Frontal cortex (tissue), 3 donors: ENCODE measurements at regions not wholly inside any gene's neighbourhood (a gene's known extent, or its start where the extent isn't known, plus 50 kb on each side); places are given as distances from the start of the nearest gene placed in this dataset.

Experiments used
- DNase-seq, 2 donors: peaks; one replicate each; pipeline ENCODE4 v3.0.0; 2012; ENCODE audit warnings: low spot score in 2 of 2
- FAIRE-seq: peaks from 2 replicates; lab custom pipeline; 2012; peaks lifted over from hg19 to GRCh38; lab: Jason Lieb, UNC
- donor health status: control.
- donor health status: control.
- donor health status: control.

DNA sequence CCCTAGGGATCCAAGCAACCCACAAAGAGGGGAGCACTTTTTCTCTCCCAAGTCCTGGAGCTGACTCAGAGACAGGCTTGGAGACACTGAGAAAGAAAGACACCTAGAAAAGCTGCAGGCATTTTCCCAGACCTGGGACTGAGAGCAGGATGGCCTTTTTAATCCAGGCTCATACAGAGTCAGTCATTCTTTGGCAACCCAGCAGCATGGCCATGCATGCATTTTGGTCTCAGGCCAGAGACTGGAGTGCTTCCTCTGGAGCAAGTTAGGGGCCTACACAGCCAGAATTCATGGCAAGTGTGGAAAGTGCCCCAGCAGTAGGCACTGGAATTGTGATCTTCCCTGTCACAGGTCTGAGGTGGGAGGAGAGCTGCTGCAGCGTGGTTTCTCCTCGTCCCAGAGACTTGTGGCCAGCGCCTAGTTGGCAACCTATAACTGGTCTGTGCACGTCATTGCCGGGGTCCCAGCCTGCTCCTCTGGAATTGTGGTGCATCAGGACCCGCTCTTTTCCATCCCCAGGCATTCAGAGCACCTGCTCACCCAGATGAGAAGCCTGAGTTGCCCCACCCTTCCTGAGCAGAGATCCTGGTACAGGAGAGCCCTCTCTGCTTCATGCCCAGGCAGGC lies 231.9 kb upstream of the RAB6C start:
- no peak for DNase-seq
- no peak for FAIRE-seq

DNA sequence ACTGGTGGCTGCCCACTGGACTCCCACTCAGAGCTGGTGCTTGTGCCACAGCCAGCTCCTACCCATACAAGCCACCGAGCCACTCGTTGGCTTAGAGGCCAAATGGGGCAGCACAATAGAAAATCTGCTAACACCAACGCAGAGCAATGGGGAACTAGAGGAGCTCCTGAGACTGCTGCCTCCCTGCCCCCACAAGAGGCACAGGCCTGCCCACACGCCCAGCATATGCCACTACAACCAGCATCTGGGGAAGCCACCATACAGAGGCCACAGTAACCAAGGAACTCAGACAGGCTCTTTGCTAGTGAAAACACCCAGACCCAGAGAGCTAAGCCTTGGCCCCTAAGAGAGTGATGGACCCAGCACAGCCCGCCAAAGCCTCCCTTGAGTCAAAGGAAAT lies 231.2 kb upstream of the RAB6C start:
- no peak for DNase-seq
- FAIRE-seq, result no peak

DNA sequence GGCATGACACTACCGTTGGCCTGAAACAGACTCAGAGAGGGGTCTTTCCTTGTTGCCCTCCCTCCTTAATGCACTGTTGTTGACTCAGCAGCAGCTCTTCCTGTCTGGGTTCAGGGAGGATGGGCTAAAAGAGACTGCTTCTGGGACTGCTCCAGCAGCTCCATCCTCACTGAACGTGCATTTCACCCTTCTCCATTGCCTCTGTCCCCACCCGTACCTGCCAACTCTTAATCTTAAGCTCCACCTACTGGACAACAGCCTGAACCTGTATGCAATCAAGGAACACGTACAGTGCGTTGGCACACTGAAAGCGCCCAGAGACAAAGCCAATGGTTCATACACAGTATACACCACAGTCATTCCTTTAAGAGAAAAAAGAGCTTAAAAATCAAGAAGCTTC lies 230.8 kb upstream of the RAB6C start:
- no peak for FAIRE-seq
- DNase-seq, result no peak

DNA sequence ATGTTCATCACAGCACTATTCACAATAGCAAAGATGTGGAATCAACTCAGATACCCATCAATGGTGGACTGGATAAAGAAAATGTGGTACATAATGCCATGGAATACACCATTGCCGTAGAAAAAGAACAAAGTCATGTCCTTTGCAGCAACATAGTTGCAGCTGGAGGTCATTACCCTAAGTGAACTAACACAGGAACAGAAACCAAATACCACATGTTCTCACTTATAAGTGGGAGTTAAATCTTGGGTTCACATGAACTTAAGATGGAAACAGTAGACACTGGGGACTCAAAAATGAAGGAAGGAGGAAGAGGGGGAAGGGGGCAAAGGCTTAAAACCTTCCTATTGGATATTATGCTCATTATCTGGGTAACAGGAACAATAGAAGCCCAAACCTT lies 228.1 kb upstream of the RAB6C start:
- FAIRE-seq (no peak), DNase-seq (no peak)

DNA sequence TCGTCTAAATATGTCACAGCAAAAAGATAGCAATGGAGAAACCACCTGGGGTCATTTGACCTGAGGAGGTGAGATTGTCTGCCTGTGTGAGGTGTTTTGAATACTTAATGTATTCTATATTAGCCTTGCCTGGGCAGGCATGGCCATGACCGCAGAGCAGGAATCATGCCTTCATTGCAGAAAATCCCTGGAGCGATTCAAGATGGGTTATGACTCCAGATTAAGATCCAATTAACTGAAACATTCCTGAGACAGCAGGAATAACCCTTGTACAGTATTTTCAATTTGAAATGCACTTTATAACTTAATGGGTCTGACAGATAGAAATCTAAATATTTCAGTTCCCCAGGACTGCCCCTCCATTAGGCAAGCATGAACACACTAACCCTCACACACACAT lies 227.3 kb upstream of the RAB6C start:
- FAIRE-seq (no peak), DNase-seq (no peak)

DNA sequence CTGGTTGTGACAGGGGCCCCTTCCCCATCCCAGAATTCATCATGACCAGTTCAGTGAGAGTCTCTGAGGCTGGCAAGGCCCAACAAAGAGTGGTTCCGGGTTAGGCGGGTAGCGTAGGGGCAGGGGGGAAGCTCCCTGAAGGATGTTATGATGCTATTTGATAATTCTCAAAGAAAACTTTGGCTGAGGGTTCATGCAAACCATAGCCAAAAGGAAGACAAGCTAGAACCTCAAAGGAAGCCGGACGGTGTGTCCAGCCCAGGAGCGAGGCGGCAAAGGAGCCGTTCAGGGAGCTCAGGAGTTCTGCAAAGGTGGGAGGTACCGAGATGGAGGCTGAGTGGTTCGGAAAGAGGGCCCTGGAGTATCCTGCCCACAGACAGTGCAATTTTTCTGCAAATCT lies 226.8 kb upstream of the RAB6C start:
- DNase-seq, result no peak
- no peak for FAIRE-seq

DNA sequence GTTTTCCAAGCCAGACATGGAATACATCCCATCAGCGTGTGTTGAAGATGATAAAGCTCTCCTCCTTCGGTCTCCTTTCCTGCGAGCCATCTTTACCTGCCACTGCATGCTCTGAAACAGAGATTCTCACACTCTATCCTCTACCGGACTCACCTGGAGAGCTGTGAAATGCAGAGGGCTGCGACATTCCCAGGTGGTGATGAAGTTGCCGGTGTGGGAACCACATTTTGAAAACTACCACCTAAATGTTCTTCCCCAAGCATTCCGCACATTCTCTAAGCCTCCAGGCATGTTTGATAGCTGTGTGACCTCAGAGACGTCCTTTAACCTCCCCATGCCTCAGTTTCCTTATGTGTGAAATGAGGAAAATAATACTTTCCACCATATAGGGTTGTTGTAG lies 226.2 kb upstream of the RAB6C start:
- no peak for DNase-seq
- no peak for FAIRE-seq

DNA sequence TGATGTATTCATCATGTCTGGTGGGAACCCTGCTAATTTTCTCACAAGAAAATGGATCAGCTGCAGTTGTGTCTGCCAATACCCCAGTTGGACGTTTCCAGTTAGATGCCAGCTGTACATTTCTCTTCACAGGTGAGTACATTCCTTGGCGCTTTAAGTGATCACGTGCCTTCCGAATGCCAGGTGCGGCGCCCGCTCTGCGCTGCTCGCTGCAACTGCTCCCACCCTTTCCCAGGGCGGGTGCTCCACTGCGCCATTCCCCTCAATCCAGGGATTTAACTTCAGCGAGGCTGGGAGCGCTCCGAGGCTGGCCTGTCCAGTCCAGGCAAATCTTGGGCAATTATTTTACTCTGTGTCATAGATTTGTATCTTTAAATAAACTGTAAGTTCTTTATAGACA lies 225.0 kb upstream of the RAB6C start:
- no peak for DNase-seq
- FAIRE-seq, result no peak

DNA sequence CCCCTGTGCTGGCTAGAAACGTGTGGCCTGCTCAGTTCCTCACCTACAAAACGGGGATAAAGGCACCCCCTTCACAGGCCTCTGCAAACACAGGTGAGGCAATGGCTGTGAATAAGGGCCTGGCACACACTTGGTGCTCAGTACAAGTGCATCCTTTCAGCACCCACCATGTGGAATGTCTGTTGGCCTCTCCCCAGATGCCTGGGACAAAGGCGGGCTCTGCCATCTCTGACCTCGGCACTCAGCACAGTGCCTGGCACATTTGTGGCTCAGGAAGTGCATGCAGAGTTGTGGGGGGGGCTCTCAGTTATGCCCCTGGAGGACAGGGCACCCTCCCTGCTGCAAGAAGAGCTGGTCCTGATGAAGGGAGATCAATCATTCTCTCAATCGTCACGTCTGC lies 224.6 kb upstream of the RAB6C start:
- DNase-seq (no peak), FAIRE-seq (no peak)

DNA sequence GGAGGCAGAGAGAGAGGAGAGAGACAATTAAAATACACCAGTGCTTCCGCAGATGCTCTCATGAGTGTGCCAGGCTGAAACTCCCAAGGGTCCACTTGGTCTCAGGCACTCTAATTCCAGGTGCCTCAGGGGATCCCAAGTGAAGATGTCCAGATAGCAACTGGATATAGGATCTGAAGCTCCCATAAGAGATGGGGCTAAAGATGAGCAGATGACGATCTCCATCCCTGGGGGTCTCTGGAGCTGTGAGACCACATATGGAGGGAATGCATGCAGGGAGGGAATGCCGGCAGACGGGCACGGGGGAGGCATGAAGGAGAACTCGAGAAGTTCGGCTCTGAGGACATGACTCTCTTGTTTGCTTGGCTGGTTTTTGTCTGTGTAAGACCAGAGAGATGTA lies 223.7 kb upstream of the RAB6C start:
- FAIRE-seq, result no peak
- no peak for DNase-seq

DNA sequence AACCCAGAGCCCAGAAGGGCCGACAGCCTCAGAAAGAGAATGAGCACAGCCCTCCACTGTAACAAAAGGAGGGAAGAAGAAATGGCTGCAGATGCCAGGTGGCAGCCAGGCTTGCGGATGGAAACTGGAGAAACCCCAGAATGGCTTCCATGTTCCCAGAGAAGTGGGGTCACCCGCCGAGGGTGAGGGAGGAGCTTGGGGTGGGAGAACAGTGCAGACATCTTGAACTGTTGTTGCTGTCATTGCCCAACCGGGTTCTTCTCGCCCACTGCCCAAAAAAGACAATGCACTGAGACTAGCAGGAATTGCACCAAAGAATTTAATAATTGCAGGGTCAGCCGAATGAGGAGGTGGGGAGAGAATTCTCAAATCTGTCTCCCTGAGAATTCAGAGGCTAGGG lies 223.2 kb upstream of the RAB6C start:
- DNase-seq, result no peak
- FAIRE-seq, result no peak

DNA sequence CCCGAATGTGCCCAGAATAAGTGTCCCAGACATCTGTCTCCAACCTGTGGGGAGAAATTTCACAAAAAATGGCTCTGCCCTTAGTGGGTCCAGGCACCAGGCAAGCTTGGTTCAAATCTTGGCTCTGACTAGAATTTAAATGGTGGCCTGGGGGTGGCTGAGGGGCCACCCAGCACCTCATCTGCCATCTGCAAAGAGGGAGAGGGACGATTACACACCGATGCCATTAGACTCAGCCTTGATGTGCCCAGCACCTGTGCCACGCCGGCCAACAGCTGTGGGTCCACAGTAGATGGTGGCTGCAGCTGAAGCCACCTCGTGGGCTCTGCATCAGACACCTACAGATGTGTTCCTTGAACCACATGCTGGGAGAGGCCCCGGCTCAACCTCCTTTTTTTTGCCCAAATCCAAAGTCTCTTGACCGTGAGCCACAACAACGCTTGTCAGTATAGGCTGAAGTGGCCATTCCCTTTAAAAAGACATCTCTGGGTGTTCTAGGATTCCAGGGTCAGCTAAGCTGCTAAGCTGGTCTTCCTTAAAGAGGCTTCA lies 222.0 kb upstream of the RAB6C start:
- no peak for FAIRE-seq
- DNase-seq, result no peak

DNA sequence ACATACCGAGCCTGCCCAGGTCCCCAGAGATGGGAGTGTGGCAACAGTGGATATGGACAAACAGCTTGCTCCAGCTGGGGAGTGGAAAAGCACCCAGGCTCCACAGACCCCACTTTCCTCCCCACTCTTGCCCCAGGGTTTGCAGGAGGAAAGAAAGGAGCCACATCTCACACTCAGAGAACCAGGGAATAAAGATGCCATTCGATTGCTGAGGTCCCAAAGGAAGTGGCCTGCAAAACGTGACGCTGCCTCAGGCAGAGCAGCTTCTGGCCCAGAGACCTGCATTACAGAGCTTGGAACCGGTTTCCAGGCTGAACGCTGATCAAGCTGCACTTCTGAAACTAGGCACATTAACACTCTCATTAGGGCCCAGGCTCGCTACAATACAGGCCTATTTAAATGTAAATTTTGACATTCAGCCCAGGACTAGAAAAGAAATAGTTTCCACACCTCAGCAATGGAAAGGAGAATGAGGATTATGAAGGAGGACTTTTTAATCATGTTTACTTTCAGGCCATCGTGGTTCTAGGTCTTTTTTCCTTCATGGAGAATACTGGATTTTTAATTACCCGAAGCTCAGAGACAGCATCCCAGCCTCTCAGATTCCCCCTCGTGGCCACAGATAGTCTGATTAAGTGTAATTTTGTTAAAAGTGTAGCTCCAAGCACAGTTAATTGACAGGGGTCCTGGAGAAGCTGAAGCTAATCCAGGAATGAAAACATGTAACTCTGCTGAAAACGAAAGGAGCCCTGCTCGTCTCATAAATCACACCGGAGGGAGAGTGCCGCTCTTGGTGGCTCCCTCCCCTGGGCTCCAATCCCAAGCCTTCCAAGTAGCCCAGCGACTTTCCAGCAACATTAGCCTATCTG lies 221.3 kb upstream of the RAB6C start:
- FAIRE-seq, result no peak
- DNase-seq, result no peak

DNA sequence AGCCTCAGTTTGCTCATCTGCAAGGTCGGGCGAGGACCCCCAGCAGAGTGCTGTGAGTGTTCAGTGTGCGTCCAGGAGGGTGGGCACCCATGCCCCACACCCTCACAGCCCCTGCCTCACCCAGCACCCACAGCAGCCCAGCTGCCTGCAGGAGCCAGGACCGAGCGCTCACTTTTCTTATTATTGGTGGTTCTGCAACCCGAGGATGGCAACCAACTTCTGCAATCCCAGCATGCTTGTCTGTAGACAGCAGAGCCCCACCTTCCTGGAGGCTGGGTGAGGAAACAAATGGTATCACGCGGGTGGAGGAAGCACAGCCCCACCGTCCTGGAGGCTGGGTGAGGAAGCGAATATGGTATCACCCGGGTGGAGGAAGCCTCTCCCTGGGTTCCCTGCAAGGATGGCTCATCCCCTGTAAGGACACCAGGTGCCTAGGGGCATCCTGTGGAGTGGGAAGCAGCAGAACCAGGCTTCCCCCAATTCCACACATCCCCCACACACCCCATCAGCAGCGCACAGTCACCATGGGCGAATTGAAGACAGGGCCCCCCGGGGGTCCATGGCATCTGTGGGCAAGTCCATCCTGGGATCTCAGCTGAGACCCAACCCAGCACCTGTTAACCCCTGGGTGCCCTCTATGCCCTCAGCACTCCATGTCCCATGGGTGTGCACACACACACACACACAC lies 220.5 kb upstream of the RAB6C start:
- DNase-seq (no peak), FAIRE-seq (no peak)

DNA sequence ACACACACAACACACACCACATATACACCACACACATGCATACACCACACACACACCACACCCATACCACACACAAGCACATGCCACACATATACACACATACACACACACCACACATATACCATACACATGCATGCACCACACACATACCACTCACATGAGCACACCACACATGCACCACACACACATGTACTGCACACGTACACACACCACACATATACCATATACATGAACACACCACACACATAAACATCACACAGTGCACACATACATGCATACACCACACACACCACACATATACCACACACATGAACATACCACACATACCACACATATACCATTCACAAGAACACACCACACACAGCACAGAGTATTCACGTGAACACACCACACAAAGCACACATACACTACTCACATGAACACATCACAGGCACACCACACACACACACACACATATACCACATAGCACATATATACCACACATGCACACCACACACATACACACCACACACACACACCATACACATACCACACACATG lies 219.9 kb upstream of the RAB6C start:
- DNase-seq (no peak), FAIRE-seq (no peak)

DNA sequence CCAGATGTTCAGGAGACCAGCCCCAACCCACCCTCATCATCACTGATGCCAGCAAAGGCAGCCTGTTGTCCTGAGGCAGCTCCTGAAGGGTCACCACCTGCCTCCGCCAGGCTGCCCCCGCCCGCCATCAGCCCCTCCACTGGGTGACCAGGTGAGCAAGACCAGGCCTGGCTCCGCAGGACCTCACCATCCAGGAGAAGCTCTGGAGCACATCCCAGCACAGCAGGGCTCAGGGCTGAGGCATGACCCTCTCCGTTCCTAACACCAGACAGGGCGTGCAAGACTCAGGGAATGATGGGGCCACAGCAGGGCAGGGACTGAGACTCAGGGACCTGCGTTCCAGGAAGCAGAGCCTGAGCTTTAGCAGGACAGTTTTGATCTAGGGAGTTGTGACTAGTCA lies 218.8 kb upstream of the RAB6C start:
- DNase-seq, result no peak
- FAIRE-seq, result no peak

DNA sequence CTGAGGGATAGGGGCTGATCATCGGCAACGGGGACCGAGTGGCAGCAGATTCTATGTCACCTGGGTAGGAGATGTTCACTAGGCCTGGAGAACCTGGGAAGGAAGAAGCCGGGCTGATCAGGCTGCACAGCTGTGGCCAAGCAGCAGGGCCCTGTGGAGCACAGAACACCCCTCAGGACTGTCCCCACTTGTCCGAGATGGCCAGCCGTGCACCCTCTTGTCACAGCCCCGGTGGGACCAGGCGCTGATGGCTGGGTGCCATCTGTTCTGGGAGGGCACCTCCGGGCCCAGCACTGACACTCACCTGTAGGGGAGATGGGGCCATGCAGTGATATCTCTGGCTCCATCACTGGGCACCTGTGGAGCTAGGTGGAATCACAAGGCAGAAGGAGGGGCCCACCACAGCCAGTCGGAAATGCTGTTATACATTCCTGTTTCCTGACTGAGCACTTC lies 217.9 kb upstream of the RAB6C start:
- DNase-seq (no peak), FAIRE-seq (no peak)

DNA sequence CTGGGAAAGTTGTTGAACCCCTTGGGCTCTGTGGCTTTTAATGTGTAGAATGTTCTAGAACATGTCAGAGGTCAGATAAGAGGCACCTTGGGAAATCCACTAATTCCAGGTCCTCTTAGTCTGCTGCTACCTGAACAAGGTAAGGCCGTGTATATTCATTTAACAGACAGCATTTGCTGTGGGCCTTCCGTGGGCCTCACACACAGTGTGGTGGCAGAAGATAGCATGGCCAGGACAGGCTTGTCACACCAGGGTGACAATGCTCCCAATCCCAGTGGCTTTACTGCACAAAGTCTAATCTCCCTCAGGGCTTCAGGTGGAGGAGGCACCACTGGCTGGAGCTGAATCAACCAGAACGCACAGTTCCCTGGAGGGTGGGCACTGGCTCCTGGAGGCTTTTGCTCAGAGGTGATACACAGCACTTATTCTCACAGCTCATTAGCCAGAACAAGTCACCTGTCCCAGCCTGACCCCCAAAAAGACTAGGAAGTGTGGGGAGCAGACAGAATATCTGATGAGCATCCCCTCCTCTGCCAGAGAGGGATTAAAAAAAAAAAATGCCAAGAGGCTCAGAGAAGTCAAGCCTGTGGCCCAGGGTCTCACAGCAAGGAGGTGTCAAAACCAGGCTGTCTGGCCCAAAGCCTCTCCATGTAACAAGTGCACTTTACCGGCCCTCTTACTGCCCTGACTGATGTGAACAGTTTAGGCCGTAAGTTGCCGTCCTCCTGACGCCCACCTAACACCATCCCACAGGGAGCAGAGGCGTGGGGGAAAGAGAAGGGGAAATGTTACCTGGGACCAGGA lies 216.9 kb upstream of the RAB6C start:
- no peak for FAIRE-seq
- DNase-seq, result no peak

DNA sequence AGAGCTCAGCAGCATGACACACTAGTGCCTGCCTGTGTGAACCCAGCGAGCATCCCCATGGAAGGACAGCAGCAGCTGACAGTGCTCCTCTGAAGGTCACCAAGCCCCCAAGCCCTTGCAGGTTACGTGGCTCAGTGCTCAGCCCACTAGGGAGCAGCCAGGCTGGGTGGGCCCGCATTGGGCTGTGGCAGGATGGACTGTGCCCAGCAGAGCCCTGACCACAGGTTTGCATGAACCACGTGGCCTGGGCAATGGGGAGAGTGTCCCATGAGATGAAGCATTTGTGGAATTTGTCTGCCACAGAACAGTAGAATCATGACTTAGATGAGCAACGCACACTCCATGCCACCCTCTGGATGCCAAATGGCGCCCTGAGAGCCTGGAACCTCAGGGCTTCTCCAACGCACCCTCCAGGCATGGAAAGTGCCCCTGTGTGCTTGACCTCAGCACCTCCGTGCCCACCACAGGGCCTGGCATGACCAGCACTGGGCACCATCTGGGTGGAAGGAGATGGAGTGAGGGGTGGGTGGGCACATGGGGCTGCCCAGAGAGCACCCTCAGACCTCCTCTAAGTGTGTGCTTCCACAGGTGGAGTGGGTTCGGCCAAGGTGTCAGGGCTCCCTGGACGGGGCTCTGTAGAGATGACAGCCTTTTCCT lies 216.1 kb upstream of the RAB6C start:
- DNase-seq (no peak), FAIRE-seq (no peak)
